HCT116 (cell line): ENCODE measurements at regions not wholly inside any gene's neighbourhood (a gene's known extent, or its start where the extent isn't known, plus 50 kb on each side); places are given as distances from the start of the nearest gene placed in this dataset.

ENCODE experiments used
- ATAC-seq: fragments of 200-7000 bp; cut with Tn5 transposase; 2 replicates; pipeline ENCODE4 v1.9.1; 2020; ENCODE audit warnings: mild to moderate bottlenecking, moderate library complexity
- BruUV-seq: library from RNA; stranded (reverse); fragments of 400-500 nt; replicated peaks from 2 replicates; lab custom pipeline; 2021; lab: Mats Ljungman, UMichigan
- CTCF ChIA-PET: fragments of 300-600 bp; sonication (Branson Sonifier 250); formaldehyde crosslinking; loops from one replicate; lab custom pipeline; 2021; ENCODE audit warnings: antibody characterized with exemption; lab: Charles Lee
- POLR2A ChIA-PET: fragments of 300-600, 350-600 bp; sonication (Branson Sonifier 250); formaldehyde crosslinking; loops from one replicate; lab custom pipeline; 2021; ENCODE audit warnings: antibody characterized with exemption; lab: Charles Lee
- RAD21 ChIA-PET, 2 experiments: fragments of 300-600 bp; sonication (Branson Sonifier 250); formaldehyde crosslinking; loops; one replicate each; lab custom pipeline; 2023; ENCODE audit warnings: low total read pairs in 2 of 2; ENCODE audit not compliant: uncharacterized antibody in 2 of 2, unreplicated experiment in 2 of 2, low non-redundant PET in 1 of 2; lab: Charles Lee
- DNase-seq: peaks from one replicate; pipeline ENCODE4 v3.0.0-alpha.2; 2010; ENCODE audit warnings: low read depth, low spot score
- H2AFZ ChIP-seq: fragments of 200-600 bp; shearing (Covaris generic), sonication (generic); 2 replicates; pipeline ENCODE4 v1.6.1; 2017; ENCODE audit warnings: low read depth, mixed run types, mixed read lengths, antibody characterized with exemption, low read length; ENCODE audit not compliant: poor library complexity, severe bottlenecking
- H3K27ac ChIP-seq: 2 replicates; pipeline ENCODE4 v1.5.1; 2012; ENCODE audit warnings: low read depth, low read length
- H3K27me3 ChIP-seq: fragments of 200-600 bp; sonication (generic); 2 replicates; pipeline ENCODE4 v1.6.1; 2016; ENCODE audit warnings: mixed run types, low read length, mixed read lengths; ENCODE audit not compliant: insufficient read depth
- H3K36me3 ChIP-seq, 2 experiments: fragments of 200-500 bp in 1 of 2; fragments of 200-600 bp in 1 of 2; sonication (Bioruptor generic) in 1 of 2; sonication (generic) in 1 of 2; 2 replicates each; pipeline versions ENCODE4 v1.5.1 to v1.6.1; 2014 to 2016; ENCODE audit warnings: low read length in 2 of 2, inconsistent platforms in 1 of 2, mixed read lengths in 1 of 2, mixed run types in 1 of 2; ENCODE audit not compliant: insufficient read depth in 2 of 2, control insufficient read depth in 1 of 2
- H3K4me1 ChIP-seq, 2 experiments: fragments of 200-600 bp in 1 of 2; sonication (generic) in 1 of 2; 2 replicates each; pipeline versions ENCODE4 v1.5.1 to v1.6.1; 2012 to 2017; ENCODE audit warnings: low read length in 2 of 2, inconsistent platforms in 1 of 2, mild to moderate bottlenecking in 1 of 2, mixed read lengths in 1 of 2, mixed run types in 1 of 2, moderate library complexity in 1 of 2; ENCODE audit not compliant: insufficient read depth in 2 of 2, control insufficient read depth in 1 of 2
- H3K4me2 ChIP-seq: fragments of 200-600 bp; sonication (generic); 2 replicates; pipeline ENCODE4 v1.6.1; 2017; ENCODE audit warnings: mixed run types, low read length, mixed read lengths
- H3K4me3 ChIP-seq, 2 experiments: fragments of 200-600 bp in 1 of 2; sonication (generic) in 1 of 2; replicated peaks in 1 of 2; 2 replicates each; pipeline ENCODE4 v1.5.1; 2011 to 2016; ENCODE audit warnings: low read length in 2 of 2, control low read depth in 1 of 2, low read depth in 1 of 2, mild to moderate bottlenecking in 1 of 2, mixed read lengths in 1 of 2, mixed run types in 1 of 2
- H3K79me2 ChIP-seq: fragments of 200-600 bp; sonication (generic); 2 replicates; pipeline ENCODE4 v1.6.1; 2017; ENCODE audit warnings: mild to moderate bottlenecking, mixed run types, low read length, moderate library complexity, mixed read lengths; ENCODE audit not compliant: insufficient read depth
- H3K9ac ChIP-seq: fragments of 200-600 bp; sonication (generic); 2 replicates; pipeline ENCODE4 v1.6.1; 2016; ENCODE audit warnings: low read length, mixed read lengths
- H3K9me2 ChIP-seq: fragments of 200-600 bp; sonication (generic), shearing (Covaris generic); 2 replicates; pipeline ENCODE4 v1.6.1; 2017; ENCODE audit warnings: mixed run types, mild to moderate bottlenecking, moderate library complexity; ENCODE audit not compliant: insufficient read depth
- H3K9me3 ChIP-seq, 2 experiments: fragments of 200-500 bp in 1 of 2; fragments of 200-600 bp in 1 of 2; sonication (Bioruptor generic) in 1 of 2; sonication (generic) in 1 of 2; 2 replicates each; pipeline ENCODE4 v1.6.1; 2014 to 2017; ENCODE audit warnings: low read length in 2 of 2, mixed read lengths in 2 of 2, inconsistent platforms in 1 of 2, low read depth in 1 of 2, mild to moderate bottlenecking in 1 of 2, mixed run types in 1 of 2, moderate library complexity in 1 of 2; ENCODE audit not compliant: control insufficient read depth in 1 of 2, insufficient read depth in 1 of 2
- H4K20me1 ChIP-seq: fragments of 200-600 bp; sonication (generic), shearing (Covaris generic); 2 replicates; pipeline ENCODE4 v1.6.1; 2017; ENCODE audit warnings: mixed run types, mild to moderate bottlenecking, moderate library complexity; ENCODE audit not compliant: insufficient read depth
- ATF3 ChIP-seq: IDR thresholded peaks from 2 replicates; pipeline ENCODE4 v1.6.1; 2012
- CBX3 ChIP-seq: IDR thresholded peaks from 2 replicates; pipeline ENCODE4 v1.6.1; 2012; ENCODE audit warnings: low read depth
- CEBPB ChIP-seq: IDR thresholded peaks from 2 replicates; pipeline ENCODE4 v1.6.1; 2012; ENCODE audit warnings: low read depth
- CTCF ChIP-seq, 3 experiments: fragments of 200-600 bp in 1 of 3; sonication (generic) in 1 of 3; IDR thresholded peaks in 2 of 3; conservative IDR thresholded peaks in 1 of 3; 2 replicates each; pipeline ENCODE4 v1.5.1; 2012 to 2017; ENCODE audit warnings: low read depth in 2 of 3, low read length in 2 of 3, antibody characterized with exemption in 1 of 3, borderline replicate concordance in 1 of 3, control low read depth in 1 of 3, mild to moderate bottlenecking in 1 of 3, mixed read lengths in 1 of 3, mixed run types in 1 of 3, moderate library complexity in 1 of 3; ENCODE audit not compliant: insufficient read depth in 1 of 3
- EGR1 ChIP-seq: IDR thresholded peaks from 2 replicates; pipeline ENCODE4 v1.6.1; 2012; ENCODE audit warnings: low read depth
- ELF1 ChIP-seq: IDR thresholded peaks from 2 replicates; pipeline ENCODE4 v1.6.1; 2012; ENCODE audit warnings: low read depth, borderline replicate concordance
- EZH2 ChIP-seq: fragments of 200-600 bp; sonication (generic); IDR thresholded peaks from 2 replicates; pipeline ENCODE4 v1.6.1; 2017; ENCODE audit warnings: antibody characterized with exemption, mixed run types
- EZH2phosphoT487 ChIP-seq: fragments of 200-600 bp; IDR thresholded peaks from 2 replicates; pipeline ENCODE4 v1.6.1; 2018; ENCODE audit warnings: antibody characterized with exemption, borderline replicate concordance
- FOSL1 ChIP-seq: IDR thresholded peaks from 2 replicates; pipeline ENCODE4 v1.6.1; 2012; ENCODE audit warnings: low read depth
- JUND ChIP-seq: IDR thresholded peaks from 2 replicates; pipeline ENCODE4 v1.6.1; 2012
- POLR2A ChIP-seq: IDR thresholded peaks from 2 replicates; pipeline ENCODE4 v1.7.0; 2011; ENCODE audit warnings: borderline replicate concordance; ENCODE audit not compliant: insufficient read depth, insufficient read length; ENCODE audit errors: extremely low read depth
- POLR2AphosphoS5 ChIP-seq: IDR thresholded peaks from 2 replicates; pipeline ENCODE4 v1.6.1; 2011; ENCODE audit warnings: mild to moderate bottlenecking, low read depth, low read length, moderate library complexity
- RAD21 ChIP-seq: IDR thresholded peaks from 2 replicates; pipeline ENCODE4 v1.6.1; 2012; ENCODE audit warnings: low read depth, mild to moderate bottlenecking
- SIN3A ChIP-seq: IDR thresholded peaks from 2 replicates; pipeline ENCODE4 v1.6.1; 2012; ENCODE audit warnings: low read depth
- SP1 ChIP-seq: IDR thresholded peaks from 2 replicates; pipeline ENCODE4 v1.6.1; 2012; ENCODE audit warnings: low read depth
- SRF ChIP-seq: IDR thresholded peaks from 2 replicates; pipeline ENCODE4 v1.6.1; 2012; ENCODE audit warnings: low read depth
- YY1 ChIP-seq: IDR thresholded peaks from 2 replicates; pipeline ENCODE4 v1.6.1; 2011; ENCODE audit warnings: low read length, low read depth, moderate library complexity, mild to moderate bottlenecking; ENCODE audit not compliant: insufficient replicate concordance; ENCODE audit errors: extremely low read depth
- ZBTB33 ChIP-seq: IDR thresholded peaks from 2 replicates; pipeline ENCODE4 v1.6.1; 2011; ENCODE audit warnings: mild to moderate bottlenecking, low read length, moderate library complexity; ENCODE audit not compliant: insufficient replicate concordance; ENCODE audit errors: extremely low read depth
- ZFX ChIP-seq: fragments of 450-650 bp; IDR thresholded peaks from 2 replicates; pipeline ENCODE4 v1.6.1; 2017
- ZNF274 ChIP-seq: fragments of 200-500 bp; sonication (Bioruptor generic); IDR thresholded peaks from 2 replicates; pipeline ENCODE4 v1.6.1; 2014; ENCODE audit warnings: mild to moderate bottlenecking, low read depth, low read length, inconsistent platforms
- intact Hi-C: fragments of 100-400 bp; cut with micrococcal nuclease; formaldehyde crosslinking; loops from 2 replicates; pipeline ENCODE4 v1.10.0; 2022

GRCh38 chr21:16055014-16055413 is 325.2 kb downstream of the USP25 start:
- TF ChIP-seq SRF (no peak), CBX3 (no peak), ZFX (no peak), CTCF (IDR thresholded peaks at IDR 0.05 in 2 of 3, conservative IDR thresholded peaks at IDR 0.05 in 1 of 3; ENCODE audit: borderline replicate concordance in 1 of 3, insufficient read depth in 1 of 3, low read depth in 2 of 3, low read length in 2 of 3) (no peak), ATF3 (no peak), ELF1 (no peak), SP1 (no peak), RAD21 (no peak), JUND (no peak), POLR2A (no peak), SIN3A (no peak), YY1 (no peak), EGR1 (no peak), ZNF274 (no peak), ZBTB33 (no peak), EZH2 (no peak), EZH2phosphoT487 (no peak), POLR2AphosphoS5 (no peak), CEBPB (no peak), FOSL1 (no peak)
- Histone ChIP-seq H3K4me3 (no peak overlapping the region), H3K4me2 (no peak overlapping the region), H3K9me2 (no peaks in the 10 kb centered on the region), H3K27me3 (no peaks in the 10 kb centered on the region), H2AFZ (no peak overlapping the region), H3K79me2 (no peaks in the 10 kb centered on the region), H3K36me3 (no peaks in the 10 kb centered on the region), H3K9ac (no peak overlapping the region), H3K9me3 (peaks cover 0 to 4% of the 10 kb centered on the region in 2 experiments; a peak in 2 of 4 replicates), H3K27ac (no peak overlapping the region), H4K20me1 (no peaks in the 10 kb centered on the region), H3K4me1 (no peaks in the 10 kb centered on the region)
- no peak for ATAC-seq
- BruUV-seq, result no TSS peak
- intact Hi-C loops, result no loop called here
- ChIA-PET CTCF (no interaction called here), POLR2A (no interaction called here), RAD21 (no interaction called here)
- no peak for DNase-seq
